ENCODE measurements at regions not wholly inside any gene's neighbourhood (a gene's known extent, or its start where the extent isn't known, plus 50 kb on each side); places are given as distances from the start of the nearest gene placed in this dataset.

GRCh38 chr2:221642447-221642846, 70.3 kb upstream of the EPHA4 start (continued):
- TF ChIP-seq NANOG (IDR thresholded peaks at IDR 0.05; ENCODE audit: insufficient read depth, low read depth, low read length, poor library complexity, severe bottlenecking) (no peak), SIRT6 (IDR thresholded peaks at IDR 0.05; ENCODE audit: low read length) (no peak), TBP (IDR thresholded peaks at IDR 0.05; ENCODE audit: low read depth, low read length) (no peak), CBX5 (IDR thresholded peaks at IDR 0.05; ENCODE audit: low read depth, low read length) (no peak), TAF7 (optimal IDR thresholded peaks at IDR 0.05; ENCODE audit: borderline replicate concordance, low read depth, low read length) (no peak), ATF3 (IDR thresholded peaks at IDR 0.05; ENCODE audit: insufficient read depth, low read depth, low read length) (no peak), BRCA1 (IDR thresholded peaks at IDR 0.05; ENCODE audit: low read depth, low read length) (no peak)

Data from H1 (cell line).